Trophoblast cell (in vitro differentiated cells and primary cell): ENCODE measurements at regions not wholly inside any gene's neighbourhood (a gene's known extent, or its start where the extent isn't known, plus 50 kb on each side); places are given as distances from the start of the nearest gene placed in this dataset.

Experiments
- DNase-seq, 2 donors: peaks; one replicate each; pipeline ENCODE4 v3.0.0-alpha.2; 2016
- H2AFZ ChIP-seq: 2 replicates; pipeline ENCODE4 v1.6.1; 2013; ENCODE audit warnings: low read length, moderate library complexity, mild to moderate bottlenecking; ENCODE audit not compliant: insufficient read depth, poor library complexity
- H2AK5ac ChIP-seq: 2 replicates; pipeline ENCODE4 v1.6.1; 2013; ENCODE audit warnings: mild to moderate bottlenecking, low read length
- H2BK120ac ChIP-seq: 2 replicates; pipeline ENCODE4 v1.6.1; 2013; ENCODE audit warnings: low read length, mild to moderate bottlenecking, moderate library complexity; ENCODE audit not compliant: insufficient read depth, poor library complexity
- H2BK12ac ChIP-seq: 2 replicates; pipeline ENCODE4 v1.6.1; 2013; ENCODE audit warnings: mild to moderate bottlenecking, low read length, moderate library complexity
- H2BK5ac ChIP-seq: 2 replicates; pipeline ENCODE4 v1.6.1; 2013; ENCODE audit warnings: low read length, low read depth, moderate library complexity, mild to moderate bottlenecking; ENCODE audit not compliant: poor library complexity
- H3K14ac ChIP-seq: 2 replicates; pipeline ENCODE4 v1.6.1; 2013; ENCODE audit warnings: mild to moderate bottlenecking, low read length
- H3K18ac ChIP-seq: 2 replicates; pipeline ENCODE4 v1.6.1; 2013; ENCODE audit warnings: mild to moderate bottlenecking, low read length
- H3K23ac ChIP-seq: 2 replicates; pipeline ENCODE4 v1.6.1; 2013; ENCODE audit warnings: low read length
- H3K27ac ChIP-seq: 2 replicates; pipeline ENCODE4 v1.5.1; 2013; ENCODE audit warnings: low read depth, mild to moderate bottlenecking, inconsistent platforms, low read length, moderate library complexity
- H3K27me3 ChIP-seq: 2 replicates; pipeline ENCODE4 v1.6.1; 2013; ENCODE audit warnings: inconsistent platforms, mild to moderate bottlenecking, low read length, moderate library complexity; ENCODE audit not compliant: insufficient read depth
- H3K36me3 ChIP-seq, 2 experiments: 1 replicate in 1 of 2; 2 replicates in 1 of 2; pipeline ENCODE4 v1.6.1; 2013; ENCODE audit warnings: low read length in 2 of 2, mild to moderate bottlenecking in 2 of 2, moderate library complexity in 1 of 2; ENCODE audit not compliant: insufficient read depth in 2 of 2, control insufficient read depth in 1 of 2
- H3K4ac ChIP-seq: 2 replicates; pipeline ENCODE4 v1.6.1; 2013; ENCODE audit warnings: low read depth, mild to moderate bottlenecking, low read length, moderate library complexity
- H3K4me1 ChIP-seq, 2 experiments: 1 replicate in 1 of 2; 2 replicates in 1 of 2; pipeline ENCODE4 v1.6.1; 2013; ENCODE audit warnings: low read length in 2 of 2, mild to moderate bottlenecking in 2 of 2, moderate library complexity in 1 of 2; ENCODE audit not compliant: insufficient read depth in 2 of 2, control insufficient read depth in 1 of 2
- H3K4me2 ChIP-seq: 2 replicates; pipeline ENCODE4 v1.6.1; 2013; ENCODE audit warnings: inconsistent platforms, mild to moderate bottlenecking, low read length, moderate library complexity
- H3K4me3 ChIP-seq: 2 replicates; pipeline ENCODE4 v1.5.1; 2013; ENCODE audit warnings: mild to moderate bottlenecking, low read depth, low read length, inconsistent platforms
- H3K79me1 ChIP-seq: one replicate; pipeline ENCODE4 v1.6.1; 2013; ENCODE audit warnings: low read length
- H3K79me2 ChIP-seq: 2 replicates; pipeline ENCODE4 v1.6.1; 2013; ENCODE audit warnings: low read length, mild to moderate bottlenecking; ENCODE audit not compliant: control insufficient read depth, insufficient read depth, poor library complexity
- H3K9ac ChIP-seq: 2 replicates; pipeline ENCODE4 v1.6.1; 2013; ENCODE audit warnings: mild to moderate bottlenecking, low read length
- H3K9me3 ChIP-seq: 2 replicates; pipeline ENCODE4 v1.6.1; 2013; ENCODE audit warnings: low read depth, mild to moderate bottlenecking, control low read depth, inconsistent platforms, low read length; ENCODE audit not compliant: insufficient read depth
- H4K12ac ChIP-seq: 2 replicates; pipeline ENCODE4 v1.6.1; 2013; ENCODE audit warnings: low read depth, mild to moderate bottlenecking, low read length, moderate library complexity
- H4K8ac ChIP-seq: 2 replicates; pipeline ENCODE4 v1.6.1; 2013; ENCODE audit warnings: low read depth, mild to moderate bottlenecking, low read length, moderate library complexity
- H4K91ac ChIP-seq: one replicate; pipeline ENCODE4 v1.6.1; 2013; ENCODE audit warnings: low read depth, mild to moderate bottlenecking, low read length, moderate library complexity
- WGBS: extraction: QIAGEN DNeasy Blood & Tissue Kit; methylation state at CpG from one replicate; pipeline ENCODE4 v1.1.7; 2013; ENCODE audit warnings: missing lambda C conversion rate; ENCODE audit not compliant: insufficient read length, insufficient coverage; ENCODE audit errors: extremely low coverage; 5-methylcytosine and 5-hydroxymethylcytosine counted together

DNA sequence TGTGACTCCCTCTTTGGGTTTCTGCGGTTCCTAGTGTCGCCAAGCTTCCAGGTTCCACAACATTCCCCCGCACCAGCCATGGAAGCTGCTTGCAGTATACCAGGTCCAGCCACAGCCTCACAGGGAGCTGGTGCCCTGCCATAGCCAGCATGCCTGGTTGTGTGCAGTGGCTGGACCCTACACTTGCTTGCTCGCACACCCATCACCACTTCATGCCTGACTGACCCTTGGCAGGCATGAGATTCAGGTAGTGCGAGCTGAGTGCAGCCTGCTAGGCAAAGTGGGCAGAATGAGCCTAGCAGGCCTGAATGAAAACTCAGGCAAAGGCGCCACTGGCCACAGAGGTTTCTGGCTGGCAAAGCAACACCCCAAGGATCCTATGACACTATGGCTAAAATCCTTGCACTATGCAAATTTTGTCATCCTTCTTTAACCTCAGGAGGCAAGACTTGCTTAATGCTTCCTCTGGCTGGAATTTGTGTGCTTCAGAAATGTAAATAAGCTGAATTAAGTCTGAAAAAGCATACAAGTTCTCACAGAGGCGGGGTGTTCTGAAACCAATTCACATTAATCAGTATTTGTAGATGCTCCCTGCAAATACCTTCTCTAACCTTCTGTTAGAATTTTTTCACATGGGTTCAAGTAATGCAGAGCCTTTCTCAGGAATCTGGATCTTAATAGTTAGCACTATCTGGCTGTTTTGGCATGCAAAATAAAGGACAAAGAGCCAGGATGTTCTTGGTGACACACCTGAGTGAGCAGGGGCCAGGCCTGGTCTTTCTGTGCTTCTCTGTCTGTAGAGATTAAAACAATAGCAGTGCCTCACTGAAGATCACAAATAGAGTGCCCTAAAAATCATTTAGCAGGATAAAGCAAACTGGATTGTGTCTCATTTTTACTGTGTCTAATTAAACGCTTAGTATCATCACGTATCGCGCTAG lies 256.9 kb downstream of the GPATCH2 start:
- Histone ChIP-seq H4K91ac (no peak overlapping the region), H3K36me3 (no peaks in the 10 kb centered on the region), H3K4me1 (peaks cover 9 to 13% of the 10 kb centered on the region in 2 experiments), H3K14ac (no peak overlapping the region), H3K9ac (no peak overlapping the region), H3K79me1 (no peaks in the 10 kb centered on the region), H3K4ac (no peak overlapping the region), H3K4me2 (no peak overlapping the region), H4K12ac (no peak overlapping the region), H3K79me2 (no peaks in the 10 kb centered on the region), H4K8ac (no peak overlapping the region), H2AK5ac (no peak overlapping the region), H3K9me3 (no peaks in the 10 kb centered on the region), H2BK5ac (no peak overlapping the region), H2AFZ (no peak overlapping the region), H2BK120ac (no peak overlapping the region), H3K18ac (no peak overlapping the region), H3K27ac (no peak overlapping the region), H3K4me3 (peak overlapping the region; percentile 23), H2BK12ac (no peak overlapping the region), H3K23ac (no peak overlapping the region), H3K27me3 (no peaks in the 10 kb centered on the region)
- DNase-seq, result no peak
- no CpG with 5 or more reads among the region's 11 CpGs for WGBS

DNA sequence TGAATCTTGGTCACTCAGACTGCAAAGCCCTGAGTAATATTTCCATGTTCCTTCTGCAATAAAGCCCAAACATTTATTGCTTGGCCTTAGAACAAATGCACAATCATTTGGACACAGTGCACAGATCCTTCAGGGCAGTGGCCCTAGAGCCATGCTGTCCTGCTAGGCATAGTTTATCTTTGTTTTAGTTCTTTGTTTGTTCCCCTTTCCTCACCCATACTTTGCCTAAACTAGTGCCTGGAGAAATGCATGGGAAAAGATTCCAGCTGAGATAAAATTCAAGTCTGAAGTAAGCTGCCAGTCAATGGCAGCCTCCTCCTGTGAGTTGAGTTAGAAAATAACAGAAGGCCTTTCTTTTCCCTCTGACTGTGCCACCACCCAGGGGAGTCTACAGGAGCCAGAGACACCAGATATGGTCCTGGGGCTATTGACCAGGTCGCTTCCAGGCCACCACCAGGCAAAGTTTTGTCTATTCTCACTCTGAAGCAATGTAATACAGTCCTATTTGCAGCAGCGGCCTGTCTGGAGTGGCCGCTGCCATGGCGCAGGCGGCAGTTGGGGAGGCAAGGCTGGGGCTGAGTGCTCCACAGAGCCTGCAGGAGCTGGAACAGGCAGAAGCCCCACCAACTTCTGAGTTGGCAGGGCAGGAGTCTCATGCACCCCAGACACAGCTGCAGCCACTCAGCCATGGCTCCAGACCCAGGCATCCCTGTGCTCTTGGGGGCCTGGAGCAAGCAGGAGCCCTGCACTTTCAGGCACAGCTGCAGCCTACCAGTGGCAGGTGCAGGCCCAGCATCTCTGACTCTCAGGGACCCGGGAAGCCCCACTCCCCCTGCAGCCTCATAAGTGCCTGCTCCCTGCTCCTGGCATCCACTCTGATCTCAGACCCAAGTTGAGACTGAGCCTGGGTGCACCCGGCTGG lies 258.6 kb downstream of the GPATCH2 start:
- Histone ChIP-seq H2BK5ac (no peak overlapping the region), H4K12ac (no peak overlapping the region), H3K36me3 (no peaks in the 10 kb centered on the region), H3K27me3 (no peaks in the 10 kb centered on the region), H3K9me3 (no peaks in the 10 kb centered on the region), H4K8ac (peak overlapping the region; percentile 7), H3K79me2 (no peaks in the 10 kb centered on the region), H2AK5ac (no peak overlapping the region), H2AFZ (no peak overlapping the region), H3K23ac (no peak overlapping the region), H3K18ac (no peak overlapping the region), H2BK120ac (no peak overlapping the region), H2BK12ac (no peak overlapping the region), H3K27ac (no peak overlapping the region), H3K4me1 (peaks cover 9 to 13% of the 10 kb centered on the region in 2 experiments), H3K9ac (no peak overlapping the region), H3K4ac (no peak overlapping the region), H4K91ac (no peak overlapping the region), H3K79me1 (no peaks in the 10 kb centered on the region), H3K4me2 (no peak overlapping the region), H3K4me3 (no peak overlapping the region), H3K14ac (no peak overlapping the region)
- no peak for DNase-seq
- WGBS, result no CpG with 5 or more reads among the region's 7 CpGs

DNA sequence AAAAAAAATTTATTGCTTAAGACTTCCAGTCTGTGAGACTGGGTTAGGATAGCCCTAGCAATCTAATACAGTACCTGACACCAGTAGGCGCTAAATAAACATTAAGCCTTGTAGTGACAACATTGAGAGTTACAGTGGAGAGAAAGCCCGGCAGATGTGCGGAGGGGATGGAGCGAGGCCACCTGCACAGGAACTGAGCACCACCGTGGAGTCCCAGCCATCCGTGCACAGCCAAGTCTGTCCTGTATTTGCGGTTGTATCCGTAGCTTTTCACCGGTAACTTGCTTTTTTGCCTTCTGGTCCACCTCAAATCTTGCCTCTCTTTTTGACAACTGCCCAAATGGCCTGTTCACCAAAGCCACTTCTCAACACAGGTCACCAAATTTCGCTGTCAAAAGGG lies 260.1 kb downstream of the GPATCH2 start:
- Histone ChIP-seq H2BK12ac (peak overlapping the region; percentile 8), H3K79me2 (no peaks in the 10 kb centered on the region), H3K27ac (no peak overlapping the region), H4K91ac (no peak overlapping the region), H3K9ac (no peak overlapping the region), H3K4me2 (no peak overlapping the region), H3K4me1 (peaks cover 9 to 13% of the 10 kb centered on the region in 2 experiments), H3K18ac (no peak overlapping the region), H2BK5ac (no peak overlapping the region), H3K4me3 (no peak overlapping the region), H3K9me3 (no peaks in the 10 kb centered on the region), H3K14ac (no peak overlapping the region), H3K79me1 (no peaks in the 10 kb centered on the region), H2AK5ac (no peak overlapping the region), H3K36me3 (no peaks in the 10 kb centered on the region), H3K23ac (no peak overlapping the region), H2AFZ (no peak overlapping the region), H2BK120ac (no peak overlapping the region), H4K12ac (no peak overlapping the region), H3K4ac (no peak overlapping the region), H3K27me3 (no peaks in the 10 kb centered on the region), H4K8ac (no peak overlapping the region)
- WGBS, result no CpG with 5 or more reads among the region's 10 CpGs
- no peak for DNase-seq

DNA sequence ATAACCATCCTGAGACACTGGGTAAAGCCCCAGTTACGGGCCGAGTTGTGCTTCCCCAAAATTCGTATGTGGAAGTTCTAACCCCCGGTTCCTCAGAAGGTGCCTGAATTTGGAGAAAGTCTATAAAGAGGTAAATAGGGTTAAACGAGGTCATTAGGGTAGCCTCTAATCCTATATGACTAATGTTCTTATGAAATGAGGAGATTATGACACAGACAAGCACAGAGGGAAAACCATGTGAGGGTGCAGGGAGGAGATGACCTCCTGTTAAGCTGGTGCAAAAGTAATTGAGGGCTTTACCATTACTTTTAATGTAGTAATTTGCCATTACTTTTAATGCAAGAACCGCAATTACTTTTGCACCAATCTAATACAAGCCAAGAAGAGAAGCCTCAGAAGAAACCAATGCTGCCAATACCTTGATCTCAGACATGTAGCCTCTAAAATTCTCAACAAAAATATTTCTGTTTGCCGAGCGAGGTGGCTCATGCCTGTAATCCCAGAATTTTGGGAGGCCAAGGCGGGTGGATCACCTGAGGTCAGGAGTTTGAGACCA lies 260.8 kb downstream of the GPATCH2 start:
- Histone ChIP-seq H3K9me3 (no peaks in the 10 kb centered on the region), H3K27me3 (no peaks in the 10 kb centered on the region), H3K4ac (no peak overlapping the region), H3K4me2 (peak overlapping the region; percentile 45), H3K36me3 (no peaks in the 10 kb centered on the region), H3K4me3 (no peak overlapping the region), H3K9ac (no peak overlapping the region), H3K18ac (no peak overlapping the region), H2AK5ac (no peak overlapping the region), H3K27ac (no peak overlapping the region), H3K14ac (no peak overlapping the region), H4K8ac (no peak overlapping the region), H2BK12ac (no peak overlapping the region), H3K79me2 (no peaks in the 10 kb centered on the region), H3K23ac (no peak overlapping the region), H2BK5ac (no peak overlapping the region), H2BK120ac (no peak overlapping the region), H3K4me1 (peaks cover 9 to 13% of the 10 kb centered on the region in 2 experiments), H4K91ac (no peak overlapping the region), H2AFZ (no peak overlapping the region), H3K79me1 (no peaks in the 10 kb centered on the region), H4K12ac (no peak overlapping the region)
- no CpG with 5 or more reads among the region's 9 CpGs for WGBS
- no peak for DNase-seq
